NCI-H1930 (cell line): ENCODE measurements at regions not wholly inside any gene's neighbourhood (a gene's known extent, or its start where the extent isn't known, plus 50 kb on each side); places are given as distances from the start of the nearest gene placed in this dataset.

ENCODE experiments used
- DNase-seq, 2 experiments: peaks; one replicate each; lab custom pipeline; 2025; lab: John Stamatoyannopoulos, UW

- DNase-seq: no peak
These were observed 625.6 kb upstream of the SGO1 start for GRCh38 chr3:20811631-20812030.

- DNase-seq: no peak
These were observed 625.0 kb upstream of the SGO1 start for GRCh38 chr3:20811006-20811405.

- DNase-seq: no peak
These were observed 624.5 kb upstream of the SGO1 start for GRCh38 chr3:20810555-20810954.

- DNase-seq: no peak
These were observed 623.4 kb upstream of the SGO1 start for GRCh38 chr3:20809356-20809755.

GRCh38 chr3:20808864-20809263 lies 622.9 kb upstream of the SGO1 start:
- no peak for DNase-seq

GRCh38 chr3:20798666-20799065 lies 612.7 kb upstream of the SGO1 start:
- DNase-seq: no peak

- DNase-seq: peak in 1 of 2 experiments; percentile 2
These were observed 601.0 kb upstream of the SGO1 start for GRCh38 chr3:20787005-20787404.

- DNase-seq: no peak
These were observed 590.7 kb upstream of the SGO1 start for GRCh38 chr3:20776692-20777091.

- DNase-seq: no peak
These were observed 590.3 kb upstream of the SGO1 start for GRCh38 chr3:20776286-20776685.

GRCh38 chr3:20773320-20773984 lies 587.4 kb upstream of the SGO1 start:
- DNase-seq: no peak

- no peak for DNase-seq
These were observed 586.9 kb upstream of the SGO1 start for GRCh38 chr3:20772869-20773268.

GRCh38 chr3:20769430-20769829 lies 583.4 kb upstream of the SGO1 start:
- DNase-seq: no peak

GRCh38 chr3:20760981-20761380 lies 575.0 kb upstream of the SGO1 start:
- no peak for DNase-seq

- DNase-seq: no peak
These were observed 566.4 kb upstream of the SGO1 start for GRCh38 chr3:20752416-20752815.

GRCh38 chr3:20751296-20751695 lies 565.3 kb upstream of the SGO1 start:
- DNase-seq: no peak

- no peak for DNase-seq
These were observed 561.7 kb upstream of the SGO1 start for GRCh38 chr3:20747741-20748140.

- peak in 1 of 2 experiments; percentile 1 for DNase-seq
These were observed 557.7 kb upstream of the SGO1 start for GRCh38 chr3:20743553-20744321.

- DNase-seq: peak in 1 of 2 experiments; percentile 3
These were observed 557.0 kb upstream of the SGO1 start for GRCh38 chr3:20742903-20743552.

GRCh38 chr3:20741381-20741780 lies 555.4 kb upstream of the SGO1 start:
- DNase-seq: no peak

- DNase-seq: no peak
These were observed 553.8 kb upstream of the SGO1 start for GRCh38 chr3:20739814-20740213.

GRCh38 chr3:20736287-20736852 lies 550.4 kb upstream of the SGO1 start:
- no peak for DNase-seq

- DNase-seq: no peak
These were observed 543.2 kb upstream of the SGO1 start for GRCh38 chr3:20729185-20729584.

- DNase-seq: no peak
These were observed 540.8 kb upstream of the SGO1 start for GRCh38 chr3:20726786-20727185.
